ENCODE measurements at regions not wholly inside any gene's neighbourhood (a gene's known extent, or its start where the extent isn't known, plus 50 kb on each side); places are given as distances from the start of the nearest gene placed in this dataset.

DNA sequence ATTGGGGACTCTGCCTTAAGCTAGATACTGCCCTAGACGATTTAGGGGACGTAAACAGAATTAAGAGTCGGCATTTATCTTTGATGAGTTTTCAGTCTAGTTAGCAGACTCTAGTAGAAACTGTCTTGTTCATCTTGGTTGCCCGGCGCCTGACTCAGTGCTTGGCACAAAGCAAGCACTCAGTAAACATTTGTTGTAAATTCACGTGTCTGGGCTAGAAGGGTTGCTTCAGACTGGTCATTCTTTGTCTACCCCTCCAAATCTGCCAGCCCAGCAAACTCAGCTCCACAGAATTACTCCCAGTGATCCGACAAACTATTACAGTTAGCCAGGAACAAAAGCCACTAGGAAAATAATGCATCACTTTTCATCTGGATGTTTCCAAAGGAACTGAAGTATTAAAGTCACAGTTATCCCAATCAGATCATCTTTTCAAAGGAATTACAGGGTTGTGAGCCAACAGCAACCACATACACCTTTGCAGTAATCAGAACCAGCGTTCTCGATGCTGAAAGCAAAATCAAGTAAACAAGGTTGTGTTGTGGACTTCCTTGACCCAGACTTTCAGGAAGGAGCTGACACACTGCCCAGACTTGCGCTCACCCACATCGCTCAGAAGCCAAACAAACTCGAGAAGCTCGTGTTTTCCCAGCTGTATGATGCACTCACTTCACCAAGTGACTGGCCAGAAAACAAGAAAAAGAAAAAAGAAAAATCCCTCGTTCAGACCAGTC lies 66.5 kb upstream of the GADD45A start:
- DNase-seq, result peak; percentile 34

DNA sequence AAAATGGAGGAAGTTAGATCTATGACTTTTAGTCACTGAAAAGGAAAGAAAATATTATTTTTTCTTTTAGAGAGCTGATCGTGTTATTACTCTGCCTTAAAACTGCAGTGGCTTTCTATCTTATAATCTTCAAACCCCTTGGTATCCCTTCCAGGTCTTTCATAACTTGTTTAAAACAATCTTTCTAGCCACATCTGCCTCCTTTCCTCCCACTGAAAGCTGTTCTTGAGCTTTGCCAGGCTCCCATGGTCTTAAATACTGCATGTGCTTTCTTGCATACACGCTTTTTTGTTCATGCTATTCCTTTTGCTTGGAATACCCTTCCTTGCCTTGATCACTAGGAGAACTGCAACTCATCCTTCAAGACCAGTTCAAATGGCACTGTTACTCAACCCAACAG lies 65.9 kb upstream of the GADD45A start:
- no peak for DNase-seq

DNA sequence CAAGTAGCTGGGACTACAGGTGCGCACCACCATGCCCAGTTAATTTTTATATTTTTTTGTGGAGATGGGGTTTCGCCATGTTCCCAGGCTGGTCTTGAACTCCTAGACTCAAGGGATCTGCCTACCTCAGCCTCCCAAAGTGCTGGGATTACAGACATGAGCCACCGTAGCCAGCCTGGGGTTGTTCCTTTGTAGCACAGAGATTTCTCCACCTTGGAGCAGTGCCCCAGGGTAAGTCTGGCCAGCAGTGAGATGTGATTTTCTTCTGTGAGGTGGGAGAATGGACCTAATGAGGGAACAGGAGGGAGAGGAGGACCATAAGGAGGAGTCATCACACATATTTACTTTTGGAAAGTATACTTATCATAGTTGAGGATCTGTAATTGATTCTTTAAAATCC lies 61.1 kb upstream of the GADD45A start:
- no peak for DNase-seq

DNA sequence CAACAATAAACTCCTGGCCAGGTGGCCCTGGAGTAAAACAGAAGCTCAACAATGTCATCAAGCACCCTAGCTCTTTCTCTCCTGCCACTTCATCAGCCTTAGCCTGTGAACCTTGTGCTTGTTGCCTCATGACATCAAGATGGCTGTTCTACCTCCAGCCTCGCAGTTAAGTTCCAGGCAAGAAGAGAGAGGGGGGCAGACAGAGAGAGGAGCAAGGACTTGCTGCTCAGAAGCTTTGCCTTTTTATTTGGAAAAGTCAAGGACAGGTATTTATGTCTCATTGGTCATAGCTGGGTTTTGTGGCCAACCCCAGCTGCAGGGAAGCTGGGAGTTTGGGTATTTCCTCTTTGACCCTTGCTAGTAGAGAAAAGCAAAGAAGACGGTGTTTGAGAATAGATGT lies 60.3 kb upstream of the GADD45A start:
- DNase-seq, result no peak

DNA sequence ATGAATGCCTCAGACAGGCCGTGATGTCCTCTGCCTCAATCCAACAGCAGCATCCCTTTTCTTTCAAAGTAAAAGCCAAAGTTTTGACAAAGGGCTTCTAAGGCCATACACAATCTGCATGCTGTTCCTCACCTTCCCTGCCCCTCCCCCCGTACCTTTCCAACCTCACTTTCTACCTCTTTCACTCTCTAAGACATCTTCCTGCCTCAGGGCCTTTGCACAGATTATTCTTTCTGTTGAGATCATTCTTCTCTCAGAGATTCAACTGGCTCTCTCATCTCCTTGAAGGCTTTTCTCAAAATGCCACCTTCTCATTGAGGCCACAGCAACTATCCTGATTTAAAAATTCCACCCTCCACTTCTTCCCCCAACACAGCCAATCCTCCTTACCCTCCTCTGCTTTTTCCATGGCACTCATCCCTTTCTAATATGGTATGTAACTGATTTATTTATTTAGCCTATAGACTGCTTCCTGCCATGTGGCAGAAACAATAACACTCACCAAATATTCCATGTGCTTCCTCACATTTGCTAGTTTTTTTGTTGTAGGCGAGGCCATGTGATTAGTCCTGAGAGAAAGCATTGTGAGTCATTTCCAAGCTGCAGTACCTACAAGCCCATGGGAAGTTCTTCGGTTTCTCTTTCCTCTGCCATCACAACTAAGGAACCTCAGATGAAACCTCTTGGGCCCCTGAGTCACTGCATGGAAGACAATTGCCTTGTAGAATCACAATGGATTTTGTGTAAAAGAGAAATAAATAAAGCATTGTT lies 58.7 kb upstream of the GADD45A start:
- DNase-seq, result peak; percentile 16

DNA sequence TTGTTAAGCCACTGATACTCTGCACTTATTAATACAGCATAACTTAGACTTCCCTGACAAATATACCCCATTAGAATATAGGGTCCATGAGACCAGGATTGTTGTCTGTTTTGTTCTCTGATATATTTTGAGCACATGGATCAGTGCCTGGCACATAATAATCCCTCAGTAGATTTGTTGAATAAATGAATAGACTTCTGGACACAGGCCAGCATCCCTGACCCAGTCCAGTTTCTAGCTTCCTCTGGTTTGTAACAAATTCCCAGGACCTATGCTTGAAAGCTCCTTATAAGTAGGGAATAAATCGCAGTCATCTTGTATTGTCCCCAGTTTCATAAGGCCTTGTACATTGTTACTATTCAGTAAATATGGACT lies 58.2 kb upstream of the GADD45A start:
- no peak for DNase-seq

DNA sequence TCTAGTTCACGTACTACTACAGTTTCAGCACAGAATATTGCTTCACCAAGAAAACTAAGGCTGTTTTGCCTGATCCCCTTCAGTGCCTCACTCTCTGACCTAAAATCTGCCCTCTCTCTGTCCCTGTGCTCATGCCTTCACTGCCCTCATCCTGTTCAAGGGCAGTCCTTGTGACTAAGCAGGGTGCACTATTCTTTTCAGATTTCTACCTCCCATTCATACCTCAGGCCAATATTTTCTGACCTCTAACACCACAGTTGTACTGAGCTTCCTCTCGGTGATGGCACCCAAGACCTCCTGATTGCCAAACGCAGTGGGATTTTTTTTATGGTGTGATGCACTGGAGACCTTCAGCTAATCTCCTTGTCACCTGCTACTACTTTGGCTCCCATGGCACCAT lies 57.7 kb upstream of the GADD45A start:
- no peak for DNase-seq

DNA sequence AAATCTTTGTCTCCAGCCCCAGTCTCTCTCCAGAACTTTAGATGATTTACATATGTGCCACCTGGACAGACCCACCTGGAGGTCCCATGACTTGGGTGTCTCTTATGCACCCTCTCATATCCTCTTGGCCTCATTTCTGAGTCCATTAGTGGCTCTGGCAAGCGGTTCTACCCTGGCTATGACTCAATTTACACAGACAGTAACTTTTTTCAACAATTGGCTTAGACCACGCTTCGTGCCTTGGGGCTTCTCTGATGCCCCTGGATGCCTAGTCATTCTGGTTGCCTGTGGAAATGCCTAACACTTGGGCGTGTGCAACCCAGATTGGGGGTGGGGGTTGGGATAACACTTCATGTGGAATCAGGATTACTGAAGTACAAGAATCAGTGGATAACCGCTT lies 57.1 kb upstream of the GADD45A start:
- DNase-seq, result no peak

DNA sequence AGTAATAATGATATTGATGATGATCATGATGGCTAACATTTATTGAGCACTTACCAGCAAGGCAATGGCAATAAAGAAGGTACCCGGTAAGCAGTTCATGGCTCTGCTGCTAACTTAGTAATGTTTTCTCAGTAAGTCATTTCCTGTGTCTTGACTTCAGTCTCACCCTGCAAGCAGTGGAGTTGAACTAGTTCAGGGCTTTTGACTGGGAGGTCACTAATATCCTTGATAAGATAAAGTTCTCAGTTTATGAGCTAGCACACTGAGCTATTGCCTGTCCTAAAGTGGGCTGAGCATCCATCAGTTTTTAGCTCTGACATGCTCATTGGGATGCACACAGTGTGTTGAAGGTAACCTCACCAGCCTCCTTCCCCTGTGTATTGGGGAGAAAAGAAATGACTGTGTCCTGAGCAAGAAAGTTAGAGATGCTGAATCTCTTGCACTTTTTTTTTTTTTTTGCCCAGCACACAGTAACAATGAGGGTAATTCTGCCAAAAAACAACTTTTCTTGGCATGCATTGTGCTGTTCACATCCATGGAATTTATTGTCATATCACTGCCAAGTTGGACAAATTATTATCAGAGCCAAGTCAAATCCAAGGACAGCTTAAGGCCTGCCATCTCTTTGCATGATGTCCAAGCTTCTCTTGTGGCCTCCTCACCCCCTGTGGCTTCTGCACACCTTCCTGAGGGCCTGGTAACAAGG lies 55.5 kb upstream of the GADD45A start:
- DNase-seq, result peak; percentile 35

DNA sequence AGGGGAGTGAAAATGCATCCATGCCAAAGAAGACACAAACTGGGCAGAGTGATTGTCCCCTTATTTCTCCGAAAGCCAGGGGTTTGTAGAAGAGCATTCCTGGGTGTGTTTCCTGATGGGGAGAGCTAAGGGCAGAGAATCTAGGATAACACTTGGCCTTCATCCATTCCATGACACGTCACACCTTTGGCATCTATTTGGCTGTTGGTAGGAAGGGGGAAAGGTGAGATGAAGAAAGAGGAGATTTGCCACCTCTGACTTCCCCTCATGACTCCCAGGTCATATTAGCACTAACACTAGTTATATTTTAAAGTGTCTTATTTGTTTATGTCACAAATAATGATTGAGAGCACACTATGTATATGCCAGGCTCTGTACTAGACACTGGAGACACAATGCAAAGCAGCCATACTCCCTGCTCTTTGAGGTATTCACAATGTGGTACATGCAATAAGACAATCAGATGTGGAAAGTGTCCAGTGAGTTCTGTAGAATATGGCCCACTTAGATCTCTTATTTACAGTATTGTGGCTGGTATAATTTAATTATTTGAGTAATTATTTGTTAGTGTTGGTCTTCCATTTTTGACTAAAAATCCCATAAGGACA lies 54.5 kb upstream of the GADD45A start:
- no peak for DNase-seq

DNA sequence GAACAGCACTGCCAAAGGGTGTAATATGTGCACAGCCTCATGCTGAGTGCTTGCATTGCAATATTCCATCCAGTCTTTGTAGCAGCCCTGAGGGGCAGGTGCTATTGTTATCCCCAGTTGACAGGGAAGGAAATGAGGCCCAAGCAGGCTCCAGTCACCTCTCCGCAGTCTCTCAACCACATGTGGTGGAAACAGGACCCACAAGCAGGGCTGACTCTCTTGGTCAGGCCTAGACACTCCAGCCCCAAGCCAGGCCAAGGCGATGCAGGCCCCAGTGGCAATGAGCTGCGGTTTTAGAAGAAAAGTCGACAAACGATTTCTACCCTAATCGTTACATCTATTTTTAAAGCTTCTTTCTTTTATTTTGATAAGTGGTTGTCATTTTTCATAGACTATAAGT lies 52.6 kb upstream of the GADD45A start:
- DNase-seq, result no peak

DNA sequence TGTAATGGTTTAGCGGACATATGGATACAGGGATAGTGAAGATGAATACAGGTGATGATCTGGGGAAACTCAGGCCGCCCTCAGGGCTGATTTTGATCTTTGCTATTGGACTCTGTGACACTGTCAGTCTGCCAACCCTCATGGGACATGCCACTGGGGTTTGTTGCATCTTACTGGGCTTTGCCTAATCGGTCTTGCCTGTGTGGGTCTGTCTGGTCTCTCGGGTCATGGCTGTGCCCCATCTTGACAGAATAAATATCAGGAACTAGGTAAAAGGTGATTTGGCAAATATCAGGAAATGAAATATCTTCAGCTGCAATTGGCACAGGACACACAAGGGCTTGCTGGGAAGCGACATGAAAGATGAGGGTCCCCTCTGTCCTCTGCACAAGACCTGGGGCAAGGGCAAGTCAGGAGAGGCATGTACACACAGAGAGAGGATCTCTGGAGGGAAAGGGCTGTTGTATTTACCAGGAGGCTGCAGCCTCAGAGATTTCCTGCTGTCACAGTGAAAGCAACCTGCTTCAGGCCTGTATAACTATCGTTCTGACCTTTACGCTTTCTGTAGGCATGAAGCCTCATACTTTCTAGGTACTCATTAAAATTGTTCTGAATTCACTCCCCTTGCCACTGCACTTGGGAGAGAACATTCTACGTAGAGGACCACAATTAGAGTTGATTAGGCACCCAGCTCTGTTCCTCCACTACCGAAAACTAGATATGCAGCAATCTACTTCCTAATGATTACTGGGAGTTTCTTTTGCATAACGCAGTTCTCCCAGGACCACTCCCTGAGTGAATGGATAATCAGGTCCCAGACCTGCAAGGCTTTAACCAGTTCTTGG lies 52.0 kb upstream of the GADD45A start:
- DNase-seq, result no peak

DNA sequence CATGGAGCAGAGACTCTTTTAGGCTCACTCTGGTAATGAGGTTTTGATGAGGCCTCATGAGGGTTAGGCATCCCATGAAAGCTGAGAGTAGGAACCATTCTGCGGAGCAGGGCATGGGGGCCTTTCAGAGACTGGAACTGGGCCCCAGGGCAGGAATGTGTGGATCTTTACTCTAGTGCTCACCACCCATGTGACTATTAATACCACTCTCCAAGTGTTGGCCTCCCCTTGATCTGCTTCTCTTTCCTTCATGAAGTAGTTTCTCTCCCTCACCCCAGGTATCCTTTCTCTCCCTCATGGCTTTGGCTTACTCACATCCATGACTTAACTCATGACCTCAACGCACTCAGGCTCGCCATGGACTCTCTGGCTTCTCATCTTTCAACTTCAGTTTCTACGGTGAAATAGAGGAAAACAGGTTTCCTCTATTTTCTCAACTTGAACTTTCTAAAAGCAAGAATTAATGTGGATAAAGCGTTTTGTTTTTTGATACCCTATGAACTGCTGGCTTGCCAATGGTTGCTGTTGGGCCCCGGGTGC lies 50.5 kb upstream of the GADD45A start:
- no peak for DNase-seq

DNA sequence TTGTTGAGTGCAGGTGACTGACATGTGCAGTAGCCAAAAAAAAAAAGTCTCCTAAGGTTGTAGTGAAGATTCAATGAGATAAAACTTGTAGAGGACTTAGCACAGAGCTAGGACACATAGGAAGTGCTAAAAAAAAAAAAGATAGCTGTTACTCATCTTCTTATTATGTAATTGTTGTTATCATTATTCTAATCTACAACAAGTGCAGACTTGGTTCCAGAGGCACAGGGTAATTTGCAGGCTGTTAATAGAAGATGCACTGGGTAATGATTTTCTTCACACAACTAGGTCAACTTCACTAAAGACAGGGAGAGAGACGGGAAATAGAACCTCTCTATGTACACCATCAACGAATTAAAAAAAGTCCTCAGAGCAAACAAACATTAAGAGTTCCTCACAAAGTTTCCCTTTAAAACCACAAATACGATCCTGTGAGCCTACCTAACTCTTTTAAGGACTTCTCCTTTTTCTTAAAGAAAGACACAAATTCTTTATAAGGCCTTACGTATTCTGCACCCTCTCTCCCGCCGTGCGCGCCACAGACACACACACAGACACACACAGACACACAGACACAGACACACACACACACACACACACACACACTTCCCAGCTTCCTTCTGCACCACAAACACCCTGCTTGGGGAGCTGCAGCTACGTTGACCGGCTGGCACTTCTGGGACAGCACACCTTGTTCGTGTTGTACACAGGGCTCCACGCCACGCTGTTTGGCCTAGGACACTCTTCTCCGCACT lies 49.8 kb upstream of the GADD45A start:
- no peak for DNase-seq

All from fibroblast of skin of abdomen (primary cell).